ENCODE measurements at regions not wholly inside any gene's neighbourhood (a gene's known extent, or its start where the extent isn't known, plus 50 kb on each side); places are given as distances from the start of the nearest gene placed in this dataset.

DNA sequence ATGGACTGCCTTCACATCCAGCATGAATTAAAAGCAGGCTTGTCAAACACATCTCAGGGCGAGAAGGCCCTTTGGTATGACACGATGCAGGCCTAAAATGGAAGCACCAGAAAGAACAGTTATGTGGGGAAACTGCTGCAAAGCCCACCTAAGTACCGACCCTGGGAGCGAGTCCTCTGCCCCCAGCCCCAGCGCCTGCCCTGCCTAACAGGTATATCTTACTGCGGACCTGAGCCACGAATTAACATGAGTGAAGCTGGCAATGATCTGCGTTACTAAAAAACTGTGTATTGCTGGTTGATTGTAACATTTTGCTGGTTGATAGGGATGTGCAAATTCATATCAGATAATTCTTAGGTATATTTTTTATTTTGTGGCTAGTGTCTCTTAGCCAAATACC lies 441.5 kb downstream of the ZNF516 start:
- no peak overlapping the region for H3K27ac ChIP-seq
- no peak overlapping the region for H2AFZ ChIP-seq
- H4K20me1 ChIP-seq (ENCODE audit: insufficient read depth), result no peaks in the 10 kb centered on the region
- ChIA-PET CTCF (no interaction called here), POLR2A (ENCODE audit: unreplicated experiment) (no interaction called here)
- H3F3A ChIP-seq (ENCODE audit: insufficient read depth, low read depth), result no peaks in the 10 kb centered on the region
- H3K9me2 ChIP-seq (ENCODE audit: insufficient read depth), result no peaks in the 10 kb centered on the region
- no peak for DNase-seq
- intact Hi-C loops (cut with micrococcal nuclease; ENCODE audit: unreplicated experiment), result no loop called here
- H3K4me2 ChIP-seq, result no peak overlapping the region
- H3K4me3 ChIP-seq, result no peak overlapping the region
- no peaks in the 10 kb centered on the region for H3K36me3 ChIP-seq (ENCODE audit: low read depth)
- H3K27me3 ChIP-seq (ENCODE audit: insufficient read depth, low read depth), result peaks cover 85% of the 10 kb centered on the region
- H3K79me2 ChIP-seq (ENCODE audit: low read depth), result no peaks in the 10 kb centered on the region
- H3K9me3 ChIP-seq (ENCODE audit: insufficient read depth, low read depth), result no peaks in the 10 kb centered on the region
- BruUV-seq (replicated peaks), result no TSS peak
- TF ChIP-seq, protein P1, sequence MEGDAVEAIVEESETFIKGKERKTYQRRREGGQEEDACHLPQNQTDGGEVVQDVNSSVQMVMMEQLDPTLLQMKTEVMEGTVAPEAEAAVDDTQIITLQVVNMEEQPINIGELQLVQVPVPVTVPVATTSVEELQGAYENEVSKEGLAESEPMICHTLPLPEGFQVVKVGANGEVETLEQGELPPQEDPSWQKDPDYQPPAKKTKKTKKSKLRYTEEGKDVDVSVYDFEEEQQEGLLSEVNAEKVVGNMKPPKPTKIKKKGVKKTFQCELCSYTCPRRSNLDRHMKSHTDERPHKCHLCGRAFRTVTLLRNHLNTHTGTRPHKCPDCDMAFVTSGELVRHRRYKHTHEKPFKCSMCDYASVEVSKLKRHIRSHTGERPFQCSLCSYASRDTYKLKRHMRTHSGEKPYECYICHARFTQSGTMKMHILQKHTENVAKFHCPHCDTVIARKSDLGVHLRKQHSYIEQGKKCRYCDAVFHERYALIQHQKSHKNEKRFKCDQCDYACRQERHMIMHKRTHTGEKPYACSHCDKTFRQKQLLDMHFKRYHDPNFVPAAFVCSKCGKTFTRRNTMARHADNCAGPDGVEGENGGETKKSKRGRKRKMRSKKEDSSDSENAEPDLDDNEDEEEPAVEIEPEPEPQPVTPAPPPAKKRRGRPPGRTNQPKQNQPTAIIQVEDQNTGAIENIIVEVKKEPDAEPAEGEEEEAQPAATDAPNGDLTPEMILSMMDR (conservative IDR thresholded peaks at IDR 0.05), result no peak
- TF ChIP-seq EZH2 (IDR thresholded peaks at IDR 0.05; ENCODE audit: low read depth), result no peak
- H3K4me1 ChIP-seq (replicated peaks; ENCODE audit: insufficient read depth), result no peaks in the 10 kb centered on the region

DNA sequence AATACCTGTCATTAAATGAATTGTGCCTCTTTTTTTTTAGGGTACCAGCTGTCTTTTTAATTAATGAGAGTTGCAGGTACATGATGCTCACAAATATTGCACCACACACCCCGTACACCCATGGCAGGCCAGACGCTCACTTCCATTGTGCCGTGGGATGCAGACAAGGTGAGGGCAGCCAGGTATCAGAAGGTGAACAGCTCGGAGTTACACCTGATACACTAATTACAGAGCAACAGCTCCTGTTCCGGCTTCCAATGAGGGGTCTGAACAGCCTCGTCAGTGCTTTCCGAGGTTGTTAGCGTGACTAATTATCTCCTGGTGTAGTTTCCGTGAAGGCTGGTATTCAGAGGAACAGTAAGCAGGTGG lies 442.8 kb downstream of the ZNF516 start:
- Histone ChIP-seq H3K27ac (no peak overlapping the region), H3K4me3 (no peak overlapping the region), H3K36me3 (ENCODE audit: low read depth) (no peaks in the 10 kb centered on the region), H2AFZ (no peak overlapping the region), H3F3A (ENCODE audit: insufficient read depth, low read depth) (no peaks in the 10 kb centered on the region), H3K4me2 (no peak overlapping the region), H3K9me3 (ENCODE audit: insufficient read depth, low read depth) (no peaks in the 10 kb centered on the region), H3K79me2 (ENCODE audit: low read depth) (no peaks in the 10 kb centered on the region), H3K9me2 (ENCODE audit: insufficient read depth) (no peaks in the 10 kb centered on the region), H3K4me1 (replicated peaks; ENCODE audit: insufficient read depth) (no peaks in the 10 kb centered on the region), H3K27me3 (ENCODE audit: insufficient read depth, low read depth) (peaks cover 84% of the 10 kb centered on the region), H4K20me1 (ENCODE audit: insufficient read depth) (no peaks in the 10 kb centered on the region)
- CTCF ChIA-PET, result no interaction called here
- no peak for DNase-seq
- TF ChIP-seq, protein P1 (conservative IDR thresholded peaks at IDR 0.05), result no peak
- TF ChIP-seq EZH2 (IDR thresholded peaks at IDR 0.05; ENCODE audit: low read depth), result no peak
- no TSS peak for BruUV-seq (replicated peaks)
- POLR2A ChIA-PET (ENCODE audit: unreplicated experiment), result no interaction called here
- intact Hi-C loops (cut with micrococcal nuclease; ENCODE audit: unreplicated experiment), result no loop called here

DNA sequence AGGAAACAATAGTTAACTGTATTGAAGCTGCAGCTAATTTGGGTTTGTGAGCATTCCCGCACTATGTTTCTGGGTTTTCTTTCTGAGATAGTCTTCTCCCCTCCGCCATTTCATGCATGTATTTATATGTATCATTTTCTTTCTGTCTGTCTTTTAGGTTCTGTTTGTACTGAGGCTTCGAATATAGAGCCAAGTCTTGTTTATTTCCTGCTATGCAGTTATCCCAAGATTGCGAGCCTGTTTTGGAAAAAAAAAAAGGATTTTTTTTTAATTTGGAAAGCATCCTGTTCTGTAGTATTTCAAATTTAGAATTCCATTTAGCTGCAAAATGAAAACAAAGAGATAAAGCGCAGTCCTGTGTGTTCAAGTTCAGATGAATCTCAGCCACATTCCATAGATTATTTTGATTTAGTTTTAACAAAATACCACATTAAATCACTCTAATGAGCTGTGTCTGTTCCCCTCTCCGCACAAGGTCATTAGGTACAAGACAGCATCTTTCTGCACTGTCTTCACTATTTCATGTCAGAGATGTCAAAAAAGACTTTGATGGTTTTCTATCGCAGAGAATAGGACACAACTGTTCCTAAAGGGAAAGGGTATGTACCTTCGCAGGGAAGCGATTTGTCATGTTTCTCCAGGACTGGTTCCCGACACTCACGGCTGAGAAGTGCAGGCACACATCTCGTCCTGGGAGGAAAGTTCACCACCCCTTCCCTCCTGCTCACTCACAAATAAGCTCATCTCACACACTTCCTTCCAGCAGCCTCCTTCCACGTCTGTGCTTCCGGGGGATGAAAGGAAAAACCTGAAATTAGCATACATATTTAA lies 443.4 kb downstream of the ZNF516 start:
- no peaks in the 10 kb centered on the region for H3K36me3 ChIP-seq (ENCODE audit: low read depth)
- H3K27ac ChIP-seq, result no peak overlapping the region
- DNase-seq, result no peak
- no peak for TF ChIP-seq EZH2 (IDR thresholded peaks at IDR 0.05; ENCODE audit: low read depth)
- TF ChIP-seq, protein P1 (conservative IDR thresholded peaks at IDR 0.05), result no peak
- no peaks in the 10 kb centered on the region for H3F3A ChIP-seq (ENCODE audit: insufficient read depth, low read depth)
- no TSS peak for BruUV-seq (replicated peaks)
- H3K79me2 ChIP-seq (ENCODE audit: low read depth), result no peaks in the 10 kb centered on the region
- H4K20me1 ChIP-seq (ENCODE audit: insufficient read depth), result no peaks in the 10 kb centered on the region
- no peaks in the 10 kb centered on the region for H3K9me3 ChIP-seq (ENCODE audit: insufficient read depth, low read depth)
- peaks cover 78% of the 10 kb centered on the region for H3K27me3 ChIP-seq (ENCODE audit: insufficient read depth, low read depth)
- intact Hi-C loops (cut with micrococcal nuclease; ENCODE audit: unreplicated experiment), result no loop called here
- POLR2A ChIA-PET (ENCODE audit: unreplicated experiment), result no interaction called here
- CTCF ChIA-PET, result no interaction called here
- H2AFZ ChIP-seq, result no peak overlapping the region
- no peaks in the 10 kb centered on the region for H3K4me1 ChIP-seq (replicated peaks; ENCODE audit: insufficient read depth)
- H3K4me3 ChIP-seq, result no peak overlapping the region
- H3K4me2 ChIP-seq, result no peak overlapping the region
- no peaks in the 10 kb centered on the region for H3K9me2 ChIP-seq (ENCODE audit: insufficient read depth)
